ENCODE measurements at regions not wholly inside any gene's neighbourhood (a gene's known extent, or its start where the extent isn't known, plus 50 kb on each side); places are given as distances from the start of the nearest gene placed in this dataset.

- Histone ChIP-seq H3K27me3 (ENCODE audit: control insufficient read depth, insufficient read depth, low read length) (no peaks in the 10 kb centered on the region), H3K27ac (ENCODE audit: low read depth, low read length) (no peak overlapping the region), H3K4me3 (ENCODE audit: low read depth, low read length) (no peak overlapping the region), H3K9me3 (ENCODE audit: control insufficient read depth, insufficient read depth, low read length) (no peaks in the 10 kb centered on the region)
- ChIA-PET CTCF (no interaction called here), POLR2A (no interaction called here)
- no peak for TF ChIP-seq CTCF (IDR thresholded peaks at IDR 0.05; ENCODE audit: low read depth, low read length)
- no peak for DNase-seq (ENCODE audit: low read depth, low spot score)
Measured at GRCh38 chrX:43008356-43008755, 230.4 kb upstream of the PPP1R2C start.

GRCh38 chrX:43016021-43016420 lies 238.1 kb upstream of the PPP1R2C start:
- POLR2A ChIA-PET = no interaction called here
- no peak overlapping the region for H3K4me3 ChIP-seq (ENCODE audit: low read depth, low read length)
- CTCF ChIA-PET = no interaction called here
- no peak for DNase-seq (ENCODE audit: low read depth, low spot score)
- H3K9me3 ChIP-seq (ENCODE audit: control insufficient read depth, insufficient read depth, low read length) = no peaks in the 10 kb centered on the region
- H3K27ac ChIP-seq (ENCODE audit: low read depth, low read length) = no peak overlapping the region
- H3K27me3 ChIP-seq (ENCODE audit: control insufficient read depth, insufficient read depth, low read length) = no peaks in the 10 kb centered on the region
- TF ChIP-seq CTCF (IDR thresholded peaks at IDR 0.05; ENCODE audit: low read depth, low read length) = no peak

- no peaks in the 10 kb centered on the region for H3K9me3 ChIP-seq (ENCODE audit: control insufficient read depth, insufficient read depth, low read length)
- ChIA-PET POLR2A (no interaction called here), CTCF (no interaction called here)
- no peak for DNase-seq (ENCODE audit: low read depth, low spot score)
- H3K4me3 ChIP-seq (ENCODE audit: low read depth, low read length) = no peak overlapping the region
- TF ChIP-seq CTCF (IDR thresholded peaks at IDR 0.05; ENCODE audit: low read depth, low read length) = no peak
- H3K27ac ChIP-seq (ENCODE audit: low read depth, low read length) = no peak overlapping the region
- H3K27me3 ChIP-seq (ENCODE audit: control insufficient read depth, insufficient read depth, low read length) = no peaks in the 10 kb centered on the region
Measured at GRCh38 chrX:43018031-43018430, 240.1 kb upstream of the PPP1R2C start.

GRCh38 chrX:43019021-43019420 lies 241.1 kb upstream of the PPP1R2C start:
- ChIA-PET POLR2A (no interaction called here), CTCF (no interaction called here)
- H3K27me3 ChIP-seq (ENCODE audit: control insufficient read depth, insufficient read depth, low read length) = no peaks in the 10 kb centered on the region

GRCh38 chrX:43025806-43026315 lies 247.9 kb upstream of the PPP1R2C start:
- TF ChIP-seq CTCF (IDR thresholded peaks at IDR 0.05; ENCODE audit: low read depth, low read length) = no peak
- H3K9me3 ChIP-seq (ENCODE audit: control insufficient read depth, insufficient read depth, low read length) = no peaks in the 10 kb centered on the region
- ChIA-PET CTCF (no interaction called here), POLR2A (no interaction called here)
- no peak overlapping the region for H3K27ac ChIP-seq (ENCODE audit: low read depth, low read length)
- DNase-seq (ENCODE audit: low read depth, low spot score) = no peak
- H3K4me3 ChIP-seq (ENCODE audit: low read depth, low read length) = no peak overlapping the region
- H3K27me3 ChIP-seq (ENCODE audit: control insufficient read depth, insufficient read depth, low read length) = no peaks in the 10 kb centered on the region

More at GRCh38 chrX:43019021-43019420, 241.1 kb upstream of the PPP1R2C start:
- no peak overlapping the region for H3K4me3 ChIP-seq (ENCODE audit: low read depth, low read length)
- no peak for TF ChIP-seq CTCF (IDR thresholded peaks at IDR 0.05; ENCODE audit: low read depth, low read length)
- no peak overlapping the region for H3K27ac ChIP-seq (ENCODE audit: low read depth, low read length)
- no peaks in the 10 kb centered on the region for H3K9me3 ChIP-seq (ENCODE audit: control insufficient read depth, insufficient read depth, low read length)
- no peak for DNase-seq (ENCODE audit: low read depth, low spot score)
